GM12874 (cell line): ENCODE measurements at regions not wholly inside any gene's neighbourhood (a gene's known extent, or its start where the extent isn't known, plus 50 kb on each side); places are given as distances from the start of the nearest gene placed in this dataset.

ENCODE experiments used
- CTCF ChIP-seq: IDR thresholded peaks from 2 replicates; pipeline ENCODE4 v1.5.1; 2011; ENCODE audit warnings: low read depth, mild to moderate bottlenecking, control low read depth, low read length, moderate library complexity; ENCODE audit not compliant: insufficient read depth

DNA sequence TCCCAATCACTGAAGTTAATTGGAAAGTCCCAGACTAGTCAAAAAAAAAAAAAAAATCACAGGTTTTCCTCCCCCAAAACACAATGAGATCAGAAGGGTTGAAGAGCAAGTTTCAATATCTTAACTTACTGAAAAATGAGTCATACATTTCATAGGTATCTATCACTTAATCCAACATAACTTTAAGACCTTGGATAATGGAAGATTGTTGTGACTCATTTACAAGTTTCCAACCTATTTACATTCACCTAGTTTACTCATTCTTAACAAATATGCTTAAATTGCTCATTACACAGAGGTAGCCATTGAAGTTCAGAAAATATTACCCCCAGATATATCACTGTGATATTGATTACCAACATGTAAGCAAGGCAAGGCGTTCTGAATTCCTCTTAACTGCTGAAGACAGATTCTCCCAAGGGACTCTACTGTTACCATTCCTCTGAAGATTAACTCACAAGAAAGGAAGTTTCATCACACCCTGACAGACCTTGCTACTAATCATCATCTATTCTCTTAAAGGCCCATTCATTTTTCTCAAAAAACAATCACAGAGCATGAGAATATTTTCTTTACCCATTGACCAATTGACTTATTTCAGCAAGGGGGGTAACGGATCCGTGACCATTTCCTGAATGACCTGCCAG is 563.8 kb downstream of the TLE1 start:
- no peak for TF ChIP-seq CTCF

GRCh38 chr9:81123526-81123925 is 565.8 kb downstream of the TLE1 start:
- no peak for TF ChIP-seq CTCF

- TF ChIP-seq CTCF, result no peak
Measured at GRCh38 chr9:81122749-81123148, 566.6 kb downstream of the TLE1 start.

GRCh38 chr9:81119591-81119990 is 569.8 kb downstream of the TLE1 start:
- no peak for TF ChIP-seq CTCF

DNA sequence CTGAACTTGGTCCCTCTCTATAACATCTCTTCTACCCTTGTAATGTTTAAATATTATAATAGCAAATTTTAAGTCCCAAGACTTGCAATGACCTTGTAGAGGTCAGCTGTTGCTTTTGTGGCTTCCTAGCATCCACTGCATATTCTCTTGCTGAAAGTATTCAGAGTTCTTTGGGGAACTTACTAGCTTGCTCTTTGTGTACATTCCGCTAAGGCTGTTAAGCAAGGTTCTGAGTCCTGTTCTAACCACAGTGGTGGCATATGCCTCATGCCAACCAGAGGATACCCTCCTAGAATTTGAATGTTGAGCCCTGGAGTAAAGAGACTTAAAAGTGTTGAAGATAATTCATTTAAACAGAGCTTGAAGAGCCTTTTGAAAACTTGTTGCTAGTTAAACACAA is 570.9 kb downstream of the TLE1 start:
- TF ChIP-seq CTCF, result no peak

GRCh38 chr9:81116340-81117137 is 572.8 kb downstream of the TLE1 start:
- TF ChIP-seq CTCF, result no peak

- TF ChIP-seq CTCF, result no peak
Measured at GRCh38 chr9:81113453-81114124, 575.8 kb downstream of the TLE1 start.
